ENCODE measurements at regions not wholly inside any gene's neighbourhood (a gene's known extent, or its start where the extent isn't known, plus 50 kb on each side); places are given as distances from the start of the nearest gene placed in this dataset.

- Mint-ChIP-seq H3K27me3 (no peaks in the 10 kb centered on the region), H3K4me1 (ENCODE audit: unreplicated experiment) (no peaks in the 10 kb centered on the region), H3K36me3 (no peaks in the 10 kb centered on the region), H3K9me3 (no peaks in the 10 kb centered on the region), H3K27ac (no peak overlapping the region), H3K4me3 (no peak overlapping the region)
- TF ChIP-seq CTCF (conservative IDR thresholded peaks at IDR 0.05): peak; percentile 42
- DNase-seq (ENCODE audit: extremely low spot score, unreplicated experiment): no peak
Observed at GRCh38 chr5:82799361-82800077, 277.7 kb downstream of the TMEM167A start.

GRCh38 chr5:82798676-82799075, 278.5 kb downstream of the TMEM167A start:
- no peaks in the 10 kb centered on the region for H3K36me3 Mint-ChIP-seq
- no peak for DNase-seq (ENCODE audit: extremely low spot score, unreplicated experiment)
- H3K9me3 Mint-ChIP-seq: no peaks in the 10 kb centered on the region
- no peaks in the 10 kb centered on the region for H3K4me1 Mint-ChIP-seq (ENCODE audit: unreplicated experiment)
- no peaks in the 10 kb centered on the region for H3K27me3 Mint-ChIP-seq
- no peak for TF ChIP-seq CTCF (conservative IDR thresholded peaks at IDR 0.05)
- no peak overlapping the region for H3K27ac Mint-ChIP-seq
- H3K4me3 Mint-ChIP-seq: no peak overlapping the region

GRCh38 chr5:82796643-82797416, 280.4 kb downstream of the TMEM167A start:
- Mint-ChIP-seq H3K36me3 (no peaks in the 10 kb centered on the region), H3K4me3 (no peak overlapping the region), H3K9me3 (peaks cover 4% of the 10 kb centered on the region), H3K4me1 (ENCODE audit: unreplicated experiment) (no peaks in the 10 kb centered on the region), H3K27me3 (no peaks in the 10 kb centered on the region), H3K27ac (no peak overlapping the region)
- no peak for DNase-seq (ENCODE audit: extremely low spot score, unreplicated experiment)
- TF ChIP-seq CTCF (conservative IDR thresholded peaks at IDR 0.05): no peak

- TF ChIP-seq CTCF (conservative IDR thresholded peaks at IDR 0.05): no peak
Observed at GRCh38 chr5:82794876-82795275, 282.3 kb downstream of the TMEM167A start.

GRCh38 chr5:82793808-82794419, 283.3 kb downstream of the TMEM167A start:
- no peak overlapping the region for H3K27ac Mint-ChIP-seq
- H3K9me3 Mint-ChIP-seq: peaks cover 4% of the 10 kb centered on the region
- no peak overlapping the region for H3K4me3 Mint-ChIP-seq
- TF ChIP-seq CTCF (conservative IDR thresholded peaks at IDR 0.05): peak; percentile 74
- H3K4me1 Mint-ChIP-seq (ENCODE audit: unreplicated experiment): no peaks in the 10 kb centered on the region
- no peaks in the 10 kb centered on the region for H3K27me3 Mint-ChIP-seq
- no peak for DNase-seq (ENCODE audit: extremely low spot score, unreplicated experiment)
- H3K36me3 Mint-ChIP-seq: no peaks in the 10 kb centered on the region

More at GRCh38 chr5:82794876-82795275, 282.3 kb downstream of the TMEM167A start:
- no peak overlapping the region for H3K27ac Mint-ChIP-seq
- no peaks in the 10 kb centered on the region for H3K4me1 Mint-ChIP-seq (ENCODE audit: unreplicated experiment)
- no peaks in the 10 kb centered on the region for H3K36me3 Mint-ChIP-seq
- H3K27me3 Mint-ChIP-seq: no peaks in the 10 kb centered on the region
- no peak for DNase-seq (ENCODE audit: extremely low spot score, unreplicated experiment)
- peaks cover 4% of the 10 kb centered on the region for H3K9me3 Mint-ChIP-seq
- no peak overlapping the region for H3K4me3 Mint-ChIP-seq

All from type B pancreatic cell (in vitro differentiated cells).